ENCODE measurements at regions not wholly inside any gene's neighbourhood (a gene's known extent, or its start where the extent isn't known, plus 50 kb on each side); places are given as distances from the start of the nearest gene placed in this dataset.
"Not testable (repeated sequence)": the region's sequence is repeated elsewhere in the genome, so short reads cannot be mapped to it uniquely, and the experiment has no call there.

GRCh38 chr1:212514782-212515181 lies 82.1 kb downstream of the NENF start:
- Histone ChIP-seq H3K27me3 (no peaks in the 10 kb centered on the region), H3K36me3 (replicated peaks in 1 of 2; ENCODE audit: insufficient read depth in 1 of 2, low read depth in 2 of 2) (no peaks in the 10 kb centered on the region), H3K9me3 (no peaks in the 10 kb centered on the region), H3K4me1 (peaks cover 24% of the 10 kb centered on the region), H3K27ac (no peak overlapping the region), H3K4me3 (no peak overlapping the region)
- 22% methylated on average over 31 of the region's 36 CpGs; no CpG with 5 or more reads in 1 of the 2 donors for WGBS, 2 donors
- DNase-seq (peak in 1 of 4 donors; percentile 17), ATAC-seq (no peak)
- TF ChIP-seq CTCF (IDR thresholded peaks at IDR 0.05) (no peak), POLR2A (IDR thresholded peaks at IDR 0.05) (no peak)
- intact Hi-C loops (cut with DNase I): no loop called here

- H3K36me3 ChIP-seq (replicated peaks in 1 of 2; ENCODE audit: insufficient read depth in 1 of 2, low read depth in 2 of 2): no peaks in the 10 kb centered on the region
- H3K4me3 ChIP-seq: no peak overlapping the region
- ATAC-seq (no peak), DNase-seq (no peak)
- intact Hi-C loops (cut with DNase I): no loop called here
- H3K27me3 ChIP-seq: no peaks in the 10 kb centered on the region
- no peak overlapping the region for H3K27ac ChIP-seq
- 76 to 79% methylated on average over 10 to 12 of the region's 12 CpGs for WGBS, 2 donors
- no peaks in the 10 kb centered on the region for H3K9me3 ChIP-seq
- peaks cover 24% of the 10 kb centered on the region for H3K4me1 ChIP-seq
- TF ChIP-seq CTCF (IDR thresholded peaks at IDR 0.05) (no peak), POLR2A (IDR thresholded peaks at IDR 0.05) (no peak)
These were observed 82.6 kb downstream of the NENF start for GRCh38 chr1:212515329-212515760.

- 82 to 84% methylated on average over 4 of the region's 4 CpGs for WGBS, 2 donors
- H3K4me3 ChIP-seq; H3K27ac ChIP-seq; H3K27me3 ChIP-seq; H3K36me3 ChIP-seq (replicated peaks in 1 of 2; ENCODE audit: insufficient read depth in 1 of 2, low read depth in 2 of 2); H3K9me3 ChIP-seq; intact Hi-C loops (cut with DNase I); ATAC-seq; DNase-seq: not testable (repeated sequence)
- peaks cover 24% of the 10 kb centered on the region for H3K4me1 ChIP-seq
These were observed 83.3 kb downstream of the NENF start for GRCh38 chr1:212516012-212516411.

- H3K27ac ChIP-seq: peak overlapping the region in 3 of 4 donors; percentile 24 to 49 (median 30)
- intact Hi-C loops (cut with DNase I): no loop called here
These were observed 85.7 kb downstream of the NENF start for GRCh38 chr1:212518188-212519054.

More at GRCh38 chr1:212518188-212519054, 85.7 kb downstream of the NENF start:
- no peak for TF ChIP-seq CTCF (IDR thresholded peaks at IDR 0.05)
- TF ChIP-seq POLR2A (IDR thresholded peaks at IDR 0.05): no peak
- 46 to 59% methylated on average over 10 to 14 of the region's 14 CpGs for WGBS, 2 donors
- H3K36me3 ChIP-seq (replicated peaks in 1 of 2; ENCODE audit: insufficient read depth in 1 of 2, low read depth in 2 of 2): no peaks in the 10 kb centered on the region
- H3K4me1 ChIP-seq: peaks cover 23% of the 10 kb centered on the region
- H3K4me3 ChIP-seq: no peak overlapping the region
- peak; percentile 77 for ATAC-seq
- no peaks in the 10 kb centered on the region for H3K27me3 ChIP-seq
- peak; percentile 52 to 79 (median 71) for DNase-seq
- H3K9me3 ChIP-seq: no peaks in the 10 kb centered on the region
